PC-3 (cell line): ENCODE measurements at regions not wholly inside any gene's neighbourhood (a gene's known extent, or its start where the extent isn't known, plus 50 kb on each side); places are given as distances from the start of the nearest gene placed in this dataset.
A peak's percentile ranks its signal among the peaks of the same experiment; 100 is the strongest.
"Not testable (repeated sequence)": the region's sequence is repeated elsewhere in the genome, so short reads cannot be mapped to it uniquely, and the experiment has no call there.

Experiments used
- ATAC-seq: fragments of 200-7000 bp; cut with Tn5 transposase; 2 replicates; pipeline ENCODE4 v1.9.1; 2020; ENCODE audit warnings: mild to moderate bottlenecking, moderate library complexity
- BruUV-seq: library from RNA; stranded (reverse); fragments of 400-500 nt; replicated peaks from 2 replicates; lab custom pipeline; 2021; lab: Mats Ljungman, UMichigan
- CTCF ChIA-PET: fragments of 300-600 bp; sonication (Branson Sonifier 250); formaldehyde crosslinking; loops from one replicate; lab custom pipeline; 2022; ENCODE audit warnings: antibody characterized with exemption; lab: Charles Lee
- POLR2A ChIA-PET: fragments of 300-600 bp; sonication (Branson Sonifier 250); formaldehyde crosslinking; loops from one replicate; lab custom pipeline; 2022; ENCODE audit warnings: antibody characterized with exemption; ENCODE audit not compliant: unreplicated experiment; lab: Charles Lee
- DNase-seq: peaks from one replicate; pipeline ENCODE4 v3.0.0-alpha.2; 2015
- H2AFZ ChIP-seq: fragments of 300-600 bp; sonication (generic); 2 replicates; pipeline ENCODE4 v1.6.0; 2016; ENCODE audit warnings: antibody characterized with exemption, low read length
- H3F3A ChIP-seq: fragments of 300-600 bp; sonication (generic); one replicate; pipeline ENCODE4 v1.6.0; 2017; ENCODE audit warnings: antibody characterized with exemption, low read length, control low read depth, mild to moderate bottlenecking; ENCODE audit not compliant: unreplicated experiment
- H3K27ac ChIP-seq: fragments of 300-600 bp; sonication (generic); 2 replicates; pipeline ENCODE4 v1.5.1; 2016; ENCODE audit warnings: mild to moderate bottlenecking, low read length
- H3K27me3 ChIP-seq: fragments of 300-600 bp; sonication (generic); 2 replicates; pipeline ENCODE4 v1.6.1; 2016; ENCODE audit warnings: low read length, mixed read lengths
- H3K36me3 ChIP-seq: fragments of 300-600 bp; sonication (generic); 2 replicates; pipeline ENCODE4 v1.6.1; 2016; ENCODE audit warnings: low read depth, mixed run types, low read length, mixed read lengths
- H3K4me1 ChIP-seq: fragments of 300-600 bp; sonication (generic); 2 replicates; pipeline ENCODE4 v1.5.1; 2016; ENCODE audit warnings: low read length; ENCODE audit not compliant: insufficient read depth
- H3K4me2 ChIP-seq: fragments of 300-600 bp; sonication (generic); 2 replicates; pipeline ENCODE4 v1.6.0; 2016; ENCODE audit warnings: low read length
- H3K4me3 ChIP-seq: fragments of 300-600 bp; sonication (generic); 2 replicates; pipeline ENCODE4 v1.5.1; 2016; ENCODE audit warnings: mild to moderate bottlenecking, low read length, mixed read lengths
- H3K79me2 ChIP-seq: fragments of 300-600 bp; sonication (generic); 2 replicates; pipeline ENCODE4 v1.6.1; 2017; ENCODE audit warnings: low read length, mixed read lengths
- H3K9ac ChIP-seq: fragments of 300-600 bp; sonication (generic); 2 replicates; pipeline ENCODE4 v1.6.0; 2016; ENCODE audit warnings: mild to moderate bottlenecking, low read length
- H3K9me2 ChIP-seq: fragments of 300-600 bp; sonication (generic); replicated peaks from 2 replicates; pipeline ENCODE4 v1.6.1; 2016; ENCODE audit warnings: mixed run types, low read length, mixed read lengths
- H3K9me3 ChIP-seq: fragments of 300-600 bp; sonication (generic); 2 replicates; pipeline ENCODE4 v1.6.1; 2016; ENCODE audit warnings: low read length, mixed read lengths
- H4K20me1 ChIP-seq: fragments of 300-600 bp; sonication (generic); 2 replicates; pipeline ENCODE4 v1.6.1; 2016; ENCODE audit warnings: low read length, mixed read lengths
- EZH2 ChIP-seq: fragments of 300-600 bp; sonication (generic); IDR thresholded peaks from one replicate; pipeline ENCODE4 v1.6.1; 2017; ENCODE audit warnings: antibody characterized with exemption, mild to moderate bottlenecking, low read length; ENCODE audit not compliant: unreplicated experiment
- EZH2phosphoT487 ChIP-seq: fragments of 300-600 bp; sonication (generic); IDR thresholded peaks from 2 replicates; pipeline ENCODE4 v1.6.1; 2018; ENCODE audit warnings: mild to moderate bottlenecking, antibody characterized with exemption, low read length, borderline replicate concordance
- intact Hi-C: fragments of 100-400 bp; cut with micrococcal nuclease; formaldehyde crosslinking; loops from 2 replicates; pipeline ENCODE4 v1.9.0; 2023
- TF ChIP-seq, protein P1 (sequence below): fragments of 300-600 bp; sonication (generic); conservative IDR thresholded peaks from 2 replicates; pipeline ENCODE4 v1.5.1; 2017; ENCODE audit warnings: antibody characterized with exemption, low read depth, mild to moderate bottlenecking, low read length

GRCh38 chr6:6826961-6827360 lies 238.4 kb downstream of the LY86 start:
- TF ChIP-seq, protein P1, sequence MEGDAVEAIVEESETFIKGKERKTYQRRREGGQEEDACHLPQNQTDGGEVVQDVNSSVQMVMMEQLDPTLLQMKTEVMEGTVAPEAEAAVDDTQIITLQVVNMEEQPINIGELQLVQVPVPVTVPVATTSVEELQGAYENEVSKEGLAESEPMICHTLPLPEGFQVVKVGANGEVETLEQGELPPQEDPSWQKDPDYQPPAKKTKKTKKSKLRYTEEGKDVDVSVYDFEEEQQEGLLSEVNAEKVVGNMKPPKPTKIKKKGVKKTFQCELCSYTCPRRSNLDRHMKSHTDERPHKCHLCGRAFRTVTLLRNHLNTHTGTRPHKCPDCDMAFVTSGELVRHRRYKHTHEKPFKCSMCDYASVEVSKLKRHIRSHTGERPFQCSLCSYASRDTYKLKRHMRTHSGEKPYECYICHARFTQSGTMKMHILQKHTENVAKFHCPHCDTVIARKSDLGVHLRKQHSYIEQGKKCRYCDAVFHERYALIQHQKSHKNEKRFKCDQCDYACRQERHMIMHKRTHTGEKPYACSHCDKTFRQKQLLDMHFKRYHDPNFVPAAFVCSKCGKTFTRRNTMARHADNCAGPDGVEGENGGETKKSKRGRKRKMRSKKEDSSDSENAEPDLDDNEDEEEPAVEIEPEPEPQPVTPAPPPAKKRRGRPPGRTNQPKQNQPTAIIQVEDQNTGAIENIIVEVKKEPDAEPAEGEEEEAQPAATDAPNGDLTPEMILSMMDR = no peak
- TF ChIP-seq EZH2phosphoT487 (no peak), EZH2 (no peak)
- no TSS peak for BruUV-seq
- ATAC-seq = no peak
- Histone ChIP-seq H3F3A (no peaks in the 10 kb centered on the region), H3K27me3 (no peaks in the 10 kb centered on the region), H3K79me2 (no peaks in the 10 kb centered on the region), H3K27ac (peak overlapping the region; percentile 94), H3K9ac (peak overlapping the region; percentile 78), H3K4me2 (no peak overlapping the region), H3K9me2 (no peaks in the 10 kb centered on the region), H3K36me3 (no peaks in the 10 kb centered on the region), H3K4me1 (peaks cover 34% of the 10 kb centered on the region), H4K20me1 (no peaks in the 10 kb centered on the region), H3K4me3 (no peak overlapping the region), H2AFZ (0 out of 2 replicates have a peak overlapping the region, but pooled peaks have one; percentile 23), H3K9me3 (no peaks in the 10 kb centered on the region)
- intact Hi-C loops = no loop called here
- POLR2A ChIA-PET = interaction anchor here (0.6 kb wide), 1 partner anchor 159 kb away, joined by 3 read pairs; no protein-coding TSS in a partner anchor
- CTCF ChIA-PET = no interaction called here
- no peak for DNase-seq

DNA sequence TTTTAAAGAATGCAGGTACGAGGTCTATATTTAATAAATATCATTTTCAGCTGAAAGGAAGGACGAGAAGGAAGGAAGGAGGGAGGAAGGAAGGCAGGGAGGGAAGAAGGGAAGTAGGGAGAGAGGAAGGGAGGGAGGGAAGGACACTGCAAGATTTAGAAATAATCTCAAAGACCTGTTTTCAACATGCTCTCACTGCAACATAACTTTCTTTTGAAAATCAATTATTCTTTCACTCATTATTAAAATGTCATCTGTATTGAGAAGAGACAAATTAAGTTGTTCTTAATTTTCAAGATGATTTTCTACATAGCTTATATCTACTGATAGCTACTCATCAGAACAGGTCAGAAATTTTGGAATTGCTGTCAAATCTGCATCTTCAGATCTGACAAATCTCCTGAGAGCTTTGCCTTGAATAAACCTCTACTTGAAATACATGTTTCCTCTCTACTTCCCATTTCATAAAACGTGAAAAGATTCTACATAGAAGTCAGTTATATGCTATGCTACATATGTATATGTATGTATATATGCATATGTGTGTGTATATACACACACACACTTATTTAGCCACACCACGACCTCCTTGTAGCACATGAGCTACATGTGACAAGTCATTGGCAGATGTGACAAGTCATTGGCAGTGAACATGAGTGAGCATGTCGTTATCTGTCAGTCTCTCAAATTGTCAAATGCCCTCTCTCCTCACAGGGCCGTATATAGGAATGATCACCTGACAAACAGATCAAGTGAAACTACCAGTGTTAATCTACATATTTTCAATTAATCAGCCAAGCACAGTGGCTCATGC lies 241.6 kb downstream of the LY86 start:
- ATAC-seq (no peak), DNase-seq (no peak)
- Histone ChIP-seq H2AFZ (no peak overlapping the region), H3K27ac (no peak overlapping the region), H3K4me3 (no peak overlapping the region), H3K9ac (no peak overlapping the region), H3K27me3 (no peaks in the 10 kb centered on the region), H3K4me1 (peaks cover 24% of the 10 kb centered on the region), H3K79me2 (no peaks in the 10 kb centered on the region), H4K20me1 (no peaks in the 10 kb centered on the region), H3K9me3 (no peaks in the 10 kb centered on the region), H3K36me3 (no peaks in the 10 kb centered on the region), H3K9me2 (no peaks in the 10 kb centered on the region), H3F3A (no peaks in the 10 kb centered on the region), H3K4me2 (no peak overlapping the region)
- CTCF ChIA-PET = no interaction called here
- POLR2A ChIA-PET = interaction anchor here (0.7 kb wide), 1 partner anchor 13 kb away, joined by 3 read pairs; no protein-coding TSS in a partner anchor
- intact Hi-C loops = no loop called here
- no TSS peak for BruUV-seq
- TF ChIP-seq EZH2 (no peak), EZH2phosphoT487 (no peak)
- TF ChIP-seq, protein P1 = no peak

- CTCF ChIA-PET, H3K27me3 ChIP-seq: not testable (repeated sequence)
Measured at GRCh38 chr6:6830686-6831063, 242.2 kb downstream of the LY86 start.

More at GRCh38 chr6:6830686-6831063, 242.2 kb downstream of the LY86 start:
- H3K9ac ChIP-seq, H3F3A ChIP-seq, H3K79me2 ChIP-seq, H3K4me3 ChIP-seq, H3K4me2 ChIP-seq, H3K9me3 ChIP-seq, intact Hi-C loops, H4K20me1 ChIP-seq, BruUV-seq, H2AFZ ChIP-seq, H3K9me2 ChIP-seq, ATAC-seq, H3K36me3 ChIP-seq, H3K27ac ChIP-seq, POLR2A ChIA-PET, DNase-seq: not testable (repeated sequence)
- peaks cover 18% of the 10 kb centered on the region for H3K4me1 ChIP-seq
